ENCODE measurements at regions not wholly inside any gene's neighbourhood (a gene's known extent, or its start where the extent isn't known, plus 50 kb on each side); places are given as distances from the start of the nearest gene placed in this dataset.

GRCh38 chr16:59205403-59205802 lies 471.3 kb upstream of the GOT2 start:
- no peaks in the 10 kb centered on the region for H3K9me3 ChIP-seq (ENCODE audit: low read length)
- H4K20me1 ChIP-seq (ENCODE audit: insufficient read depth), result no peaks in the 10 kb centered on the region
- H3K4me3 ChIP-seq (ENCODE audit: low read length), result no peak overlapping the region
- H3K27ac ChIP-seq (ENCODE audit: low read length), result no peak overlapping the region
- no peaks in the 10 kb centered on the region for H3K36me3 ChIP-seq (ENCODE audit: insufficient read depth, low read length)
- TF ChIP-seq TAF1 (IDR thresholded peaks at IDR 0.05; ENCODE audit: low read depth), result no peak
- no peak for TF ChIP-seq EP300 (conservative IDR thresholded peaks at IDR 0.05; ENCODE audit: poor library complexity, severe bottlenecking)
- TF ChIP-seq REST (IDR thresholded peaks at IDR 0.05; ENCODE audit: borderline replicate concordance), result no peak
- TF ChIP-seq, protein P1, sequence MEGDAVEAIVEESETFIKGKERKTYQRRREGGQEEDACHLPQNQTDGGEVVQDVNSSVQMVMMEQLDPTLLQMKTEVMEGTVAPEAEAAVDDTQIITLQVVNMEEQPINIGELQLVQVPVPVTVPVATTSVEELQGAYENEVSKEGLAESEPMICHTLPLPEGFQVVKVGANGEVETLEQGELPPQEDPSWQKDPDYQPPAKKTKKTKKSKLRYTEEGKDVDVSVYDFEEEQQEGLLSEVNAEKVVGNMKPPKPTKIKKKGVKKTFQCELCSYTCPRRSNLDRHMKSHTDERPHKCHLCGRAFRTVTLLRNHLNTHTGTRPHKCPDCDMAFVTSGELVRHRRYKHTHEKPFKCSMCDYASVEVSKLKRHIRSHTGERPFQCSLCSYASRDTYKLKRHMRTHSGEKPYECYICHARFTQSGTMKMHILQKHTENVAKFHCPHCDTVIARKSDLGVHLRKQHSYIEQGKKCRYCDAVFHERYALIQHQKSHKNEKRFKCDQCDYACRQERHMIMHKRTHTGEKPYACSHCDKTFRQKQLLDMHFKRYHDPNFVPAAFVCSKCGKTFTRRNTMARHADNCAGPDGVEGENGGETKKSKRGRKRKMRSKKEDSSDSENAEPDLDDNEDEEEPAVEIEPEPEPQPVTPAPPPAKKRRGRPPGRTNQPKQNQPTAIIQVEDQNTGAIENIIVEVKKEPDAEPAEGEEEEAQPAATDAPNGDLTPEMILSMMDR (IDR thresholded peaks at IDR 0.05; ENCODE audit: poor library complexity, severe bottlenecking), result no peak
- TF ChIP-seq MXI1 (conservative IDR thresholded peaks at IDR 0.05; ENCODE audit: poor library complexity, severe bottlenecking), result no peak
- TF ChIP-seq EZH2 (IDR thresholded peaks at IDR 0.05; ENCODE audit: borderline replicate concordance, insufficient read depth, low read length, poor library complexity, severe bottlenecking), result no peak
- no peak for TF ChIP-seq RAD21 (conservative IDR thresholded peaks at IDR 0.05)
- TF ChIP-seq POLR2AphosphoS5 (IDR thresholded peaks at IDR 0.05), result no peak
- no peaks in the 10 kb centered on the region for H3F3A ChIP-seq (ENCODE audit: insufficient read depth, low read length, poor library complexity, severe bottlenecking)
- H3K9me2 ChIP-seq (ENCODE audit: insufficient read depth, low read length), result no peaks in the 10 kb centered on the region
- no peak overlapping the region for H3K9ac ChIP-seq (ENCODE audit: low read length)
- H2AFZ ChIP-seq (ENCODE audit: low read depth, low read length), result no peak overlapping the region
- no peaks in the 10 kb centered on the region for H3K79me2 ChIP-seq (replicated peaks; ENCODE audit: insufficient read depth, low read length)
- peaks cover 34% of the 10 kb centered on the region for H3K27me3 ChIP-seq (ENCODE audit: insufficient read depth, low read depth, low read length)
- no peak overlapping the region for H3K4me2 ChIP-seq (ENCODE audit: low read length)

GRCh38 chr16:59204589-59204988 lies 470.5 kb upstream of the GOT2 start:
- Histone ChIP-seq H3K9me3 (ENCODE audit: low read length) (no peaks in the 10 kb centered on the region), H3K27me3 (ENCODE audit: insufficient read depth, low read depth, low read length) (peaks cover 26% of the 10 kb centered on the region), H3K4me2 (ENCODE audit: low read length) (no peak overlapping the region), H2AFZ (ENCODE audit: low read depth, low read length) (no peak overlapping the region), H3K36me3 (ENCODE audit: insufficient read depth, low read length) (no peaks in the 10 kb centered on the region), H4K20me1 (ENCODE audit: insufficient read depth) (no peaks in the 10 kb centered on the region), H3K9me2 (ENCODE audit: insufficient read depth, low read length) (no peaks in the 10 kb centered on the region), H3K4me3 (ENCODE audit: low read length) (no peak overlapping the region), H3F3A (ENCODE audit: insufficient read depth, low read length, poor library complexity, severe bottlenecking) (no peaks in the 10 kb centered on the region), H3K9ac (ENCODE audit: low read length) (no peak overlapping the region), H3K79me2 (replicated peaks; ENCODE audit: insufficient read depth, low read length) (no peaks in the 10 kb centered on the region), H3K27ac (ENCODE audit: low read length) (no peak overlapping the region)
- no peak for TF ChIP-seq TAF1 (IDR thresholded peaks at IDR 0.05; ENCODE audit: low read depth)
- no peak for TF ChIP-seq RAD21 (conservative IDR thresholded peaks at IDR 0.05)
- TF ChIP-seq, protein P1 (IDR thresholded peaks at IDR 0.05; ENCODE audit: poor library complexity, severe bottlenecking), result no peak
- no peak for TF ChIP-seq EZH2 (IDR thresholded peaks at IDR 0.05; ENCODE audit: borderline replicate concordance, insufficient read depth, low read length, poor library complexity, severe bottlenecking)
- TF ChIP-seq MXI1 (conservative IDR thresholded peaks at IDR 0.05; ENCODE audit: poor library complexity, severe bottlenecking), result no peak
- TF ChIP-seq EP300 (conservative IDR thresholded peaks at IDR 0.05; ENCODE audit: poor library complexity, severe bottlenecking), result no peak
- TF ChIP-seq REST (IDR thresholded peaks at IDR 0.05; ENCODE audit: borderline replicate concordance), result no peak

Data from neural cell (in vitro differentiated cells).